ENCODE measurements at regions not wholly inside any gene's neighbourhood (a gene's known extent, or its start where the extent isn't known, plus 50 kb on each side); places are given as distances from the start of the nearest gene placed in this dataset.

GRCh38 chr1:209113521-209113920 lies 470.0 kb upstream of the CAMK1G start:
- TF ChIP-seq CTCF (IDR thresholded peaks at IDR 0.05), result no peak
- no peak for TF ChIP-seq EP300 (IDR thresholded peaks at IDR 0.05; ENCODE audit: low read depth)
- TF ChIP-seq POLR2AphosphoS5 (IDR thresholded peaks at IDR 0.05), result no peak
